Activated CD8-positive, alpha-beta memory T cell treated with anti-CD3 and anti-CD28 coated beads, Interleukin-2, amount 50 U/mL, for 24 hours (primary cell): ENCODE measurements at regions not wholly inside any gene's neighbourhood (a gene's known extent, or its start where the extent isn't known, plus 50 kb on each side); places are given as distances from the start of the nearest gene placed in this dataset.
"Not testable (repeated sequence)": the region's sequence is repeated elsewhere in the genome, so short reads cannot be mapped to it uniquely, and the experiment has no call there.

Source experiments
- DNase-seq: peaks from one replicate; pipeline ENCODE4 v3.0.0-alpha.2; 2020; ENCODE audit errors: extremely low read depth

- DNase-seq: no peak
These were observed 133.6 kb downstream of the SOCS6 start for GRCh38 chr18:70422391-70422965.

- no peak for DNase-seq
These were observed 132.9 kb downstream of the SOCS6 start for GRCh38 chr18:70421471-70422390.

- no peak for DNase-seq
These were observed 131.5 kb downstream of the SOCS6 start for GRCh38 chr18:70420146-70420898.

- no peak for DNase-seq
These were observed 130.7 kb downstream of the SOCS6 start for GRCh38 chr18:70419526-70419925.

- DNase-seq: no peak
These were observed 129.9 kb downstream of the SOCS6 start for GRCh38 chr18:70418546-70419311.

GRCh38 chr18:70417847-70418246, 129.0 kb downstream of the SOCS6 start:
- no peak for DNase-seq

- DNase-seq: no peak
These were observed 127.7 kb downstream of the SOCS6 start for GRCh38 chr18:70416496-70416895.

GRCh38 chr18:70415823-70416488, 127.1 kb downstream of the SOCS6 start:
- DNase-seq: no peak

GRCh38 chr18:70414315-70414900, 125.6 kb downstream of the SOCS6 start:
- DNase-seq: no peak

GRCh38 chr18:70413455-70413854, 124.6 kb downstream of the SOCS6 start:
- DNase-seq: no peak

GRCh38 chr18:70411876-70412435, 123.1 kb downstream of the SOCS6 start:
- no peak for DNase-seq

GRCh38 chr18:70411307-70411706, 122.5 kb downstream of the SOCS6 start:
- DNase-seq: no peak

GRCh38 chr18:70405052-70405451, 116.2 kb downstream of the SOCS6 start:
- DNase-seq: no peak

- no peak for DNase-seq
These were observed 111.6 kb downstream of the SOCS6 start for GRCh38 chr18:70400476-70400875.

GRCh38 chr18:70398076-70398475, 109.2 kb downstream of the SOCS6 start:
- no peak for DNase-seq

GRCh38 chr18:70397259-70397925, 108.5 kb downstream of the SOCS6 start:
- no peak for DNase-seq

GRCh38 chr18:70395771-70396170, 106.9 kb downstream of the SOCS6 start:
- not testable (repeated sequence) for DNase-seq

GRCh38 chr18:70394672-70395071, 105.8 kb downstream of the SOCS6 start:
- no peak for DNase-seq

- DNase-seq: no peak
These were observed 101.7 kb downstream of the SOCS6 start for GRCh38 chr18:70390371-70391090.
